GM12878 (cell line): ENCODE measurements at regions not wholly inside any gene's neighbourhood (a gene's known extent, or its start where the extent isn't known, plus 50 kb on each side); places are given as distances from the start of the nearest gene placed in this dataset.

ENCODE experiments used
- ATAC-seq: fragments of 200-7000 bp; cut with Tn5 transposase; 3 replicates; pipeline ENCODE4 v1.9.1; 2020; ENCODE audit warnings: mild to moderate bottlenecking, moderate library complexity
- BruUV-seq: library from RNA; stranded (reverse); fragments of 400-500 nt; replicated peaks from 2 replicates; lab custom pipeline; 2021; lab: Mats Ljungman, UMichigan
- CTCF ChIA-PET: fragments of 300-600 bp; sonication (Branson Sonifier 250); formaldehyde crosslinking; extraction: SDS; loops from one replicate; lab custom pipeline; 2021; ENCODE audit warnings: inconsistent platforms; lab: Yijun Ruan, JAX
- POLR2A ChIA-PET: fragments of 350-600 bp; formaldehyde crosslinking; extraction: SDS; loops from one replicate; lab custom pipeline; 2021; ENCODE audit warnings: inconsistent platforms; lab: Charles Lee
- RAD21 ChIA-PET: fragments of 300-600 bp; sonication (Branson Sonifier 250); formaldehyde crosslinking; loops from one replicate; lab custom pipeline; 2023; ENCODE audit warnings: antibody characterized with exemption; ENCODE audit not compliant: unreplicated experiment; lab: Charles Lee
- SMC1A ChIA-PET: fragments of 300-600 bp; sonication (Branson Sonifier 250); formaldehyde crosslinking; loops from one replicate; lab custom pipeline; 2023; ENCODE audit not compliant: unreplicated experiment, uncharacterized antibody; lab: Charles Lee
- DNase-seq: peaks from one replicate; pipeline ENCODE4 v3.0.0-alpha.2; 2011; ENCODE audit warnings: low read depth, low spot score
- FAIRE-seq: peaks from 3 replicates; lab custom pipeline; 2011; peaks lifted over from hg19 to GRCh38; lab: Jason Lieb, UNC
- H2AFZ ChIP-seq: 2 replicates; pipeline ENCODE4 v1.6.0; 2011; ENCODE audit warnings: low read depth, low read length, control low read depth; ENCODE audit not compliant: control insufficient read depth
- H3K27ac ChIP-seq: 2 replicates; pipeline ENCODE4 v1.5.1; 2011; ENCODE audit warnings: control low read depth; ENCODE audit not compliant: control insufficient read depth, insufficient read depth
- H3K27me3 ChIP-seq, 2 experiments: replicated peaks in 1 of 2; 2 replicates each; pipeline versions ENCODE4 v1.6.0 to v1.6.1; 2011; ENCODE audit warnings: low read length in 1 of 2; ENCODE audit not compliant: control insufficient read depth in 2 of 2, insufficient read depth in 2 of 2
- H3K36me3 ChIP-seq, 2 experiments: 2 replicates each; pipeline ENCODE4 v1.5.1; 2011; ENCODE audit warnings: low read length in 1 of 2; ENCODE audit not compliant: control insufficient read depth in 2 of 2, insufficient read depth in 2 of 2
- H3K4me1 ChIP-seq: 2 replicates; pipeline ENCODE4 v1.6.1; 2011; ENCODE audit warnings: mild to moderate bottlenecking, low read length, moderate library complexity, mixed read lengths; ENCODE audit not compliant: control insufficient read depth, insufficient read depth
- H3K4me2 ChIP-seq: 2 replicates; pipeline ENCODE4 v1.6.0; 2011; ENCODE audit warnings: control low read depth; ENCODE audit not compliant: control insufficient read depth, insufficient read depth
- H3K4me3 ChIP-seq: fragments of 200-600 bp; sonication (generic); 2 replicates; pipeline ENCODE4 v1.5.1; 2016
- H3K79me2 ChIP-seq: 2 replicates; pipeline ENCODE4 v1.6.0; 2011; ENCODE audit warnings: low read length; ENCODE audit not compliant: control insufficient read depth, insufficient read depth
- H3K9ac ChIP-seq: 2 replicates; pipeline ENCODE4 v1.8.0; 2011; ENCODE audit warnings: low read length, control low read depth, mixed read lengths; ENCODE audit not compliant: control insufficient read depth, insufficient read depth
- H3K9me3 ChIP-seq: replicated peaks from 3 replicates; pipeline ENCODE4 v1.5.1; 2011; ENCODE audit warnings: mild to moderate bottlenecking, low read length; ENCODE audit not compliant: control insufficient read depth, insufficient read depth
- H4K20me1 ChIP-seq: 2 replicates; pipeline ENCODE4 v1.6.0; 2011; ENCODE audit not compliant: control insufficient read depth, insufficient read depth
- ASH2L ChIP-seq: fragments of 300-600, 200-600 bp; sonication (generic); IDR thresholded peaks from 2 replicates; pipeline ENCODE4 v1.6.1; 2017; ENCODE audit warnings: low read depth, mild to moderate bottlenecking, borderline replicate concordance
- EED ChIP-seq: sonication (generic); IDR thresholded peaks from 2 replicates; pipeline ENCODE4 v1.6.1; 2016; ENCODE audit warnings: antibody characterized with exemption, low read depth
- NR2C2 ChIP-seq: IDR thresholded peaks from 2 replicates; pipeline ENCODE4 v1.6.1; 2011; ENCODE audit warnings: borderline replicate concordance, low read depth; ENCODE audit not compliant: control insufficient read depth, insufficient read length
- POLR2AphosphoS5 ChIP-seq: IDR thresholded peaks from 2 replicates; pipeline ENCODE4 v1.6.1; 2011; ENCODE audit warnings: mild to moderate bottlenecking, low read length, inconsistent platforms
- SKIL ChIP-seq: fragments of 450-650 bp; IDR thresholded peaks from 2 replicates; pipeline ENCODE4 v1.6.1; 2017; ENCODE audit warnings: mild to moderate bottlenecking, low read depth, inconsistent platforms; ENCODE audit not compliant: poor library complexity, severe bottlenecking
- SMC3 ChIP-seq: IDR thresholded peaks from 2 replicates; pipeline ENCODE4 v1.6.1; 2011; ENCODE audit warnings: low read length, improper control_type of control experiment, borderline replicate concordance
- SUZ12 ChIP-seq: fragments of 200-600 bp; sonication (generic); IDR thresholded peaks from one replicate; pipeline ENCODE4 v1.6.1; 2018; ENCODE audit warnings: antibody characterized with exemption, mild to moderate bottlenecking; ENCODE audit not compliant: unreplicated experiment
- TCF12 ChIP-seq: IDR thresholded peaks from 2 replicates; pipeline ENCODE4 v1.6.1; 2011; ENCODE audit warnings: low read depth, mild to moderate bottlenecking, low read length
- WGBS: methylation state at CpG from one replicate; pipeline ENCODE4 v1.1.6; 2016; ENCODE audit warnings: low lambda C conversion rate; ENCODE audit not compliant: insufficient replicate concordance, insufficient coverage; ENCODE audit errors: missing lambda C conversion rate; 5-methylcytosine and 5-hydroxymethylcytosine counted together
- in situ Hi-C: fragments of 300-500 bp; cut with MboI; formaldehyde crosslinking; loops from 9 replicates; pipeline ENCODE4 v1.14.3; 2018; ENCODE audit warnings: mixed read lengths
- intact Hi-C: fragments of 100-400 bp; cut with micrococcal nuclease; formaldehyde crosslinking; loops from one replicate; pipeline ENCODE4 v1.14.2; 2022; ENCODE audit not compliant: unreplicated experiment
- TF ChIP-seq, protein P1 (sequence below): fragments of 450-650 bp; formaldehyde crosslinking; IDR thresholded peaks from 2 replicates; pipeline ENCODE4 v1.4.0; 2022; ENCODE audit warnings: mild to moderate bottlenecking, moderate library complexity
- TF ChIP-seq, protein P2 (sequence below): fragments of 150-350 bp; IDR thresholded peaks from 2 replicates; pipeline ENCODE4 v1.6.1; 2014; ENCODE audit warnings: mild to moderate bottlenecking, low read depth, low read length

- ChIA-PET RAD21 (no interaction called here), POLR2A (no interaction called here), SMC1A (interaction anchor here (0.9 kb wide), 1 partner anchor 21 kb away, joined by 3 read pairs; no protein-coding TSS in a partner anchor), CTCF (no interaction called here)
- Histone ChIP-seq H3K4me2 (no peak overlapping the region), H3K9me3 (no peaks in the 10 kb centered on the region), H3K27ac (no peak overlapping the region), H3K4me1 (no peaks in the 10 kb centered on the region), H3K36me3 (no peaks in the 10 kb centered on the region), H3K27me3 (no peaks in the 10 kb centered on the region), H4K20me1 (no peaks in the 10 kb centered on the region), H2AFZ (no peak overlapping the region), H3K9ac (no peak overlapping the region), H3K79me2 (no peaks in the 10 kb centered on the region), H3K4me3 (no peak overlapping the region)
- no peak for DNase-seq
- 0% methylated on average over 2 of the region's 2 CpGs for WGBS
- FAIRE-seq, result no peak
- ATAC-seq, result no peak
- TF ChIP-seq NR2C2 (no peak), SMC3 (no peak)
- in situ Hi-C loops (no loop called here), intact Hi-C loops (no loop called here)
- no TSS peak for BruUV-seq
Measured at GRCh38 chr6:94177429-94177828, 758.1 kb upstream of the EPHA7 start.

- H3K4me3 ChIP-seq, result no peak overlapping the region
- H3K9me3 ChIP-seq, result no peaks in the 10 kb centered on the region
- H3K4me1 ChIP-seq, result no peaks in the 10 kb centered on the region
- no peaks in the 10 kb centered on the region for H4K20me1 ChIP-seq
- in situ Hi-C loops, result no loop called here
- ChIA-PET RAD21 (no interaction called here), POLR2A (no interaction called here), CTCF (no interaction called here), SMC1A (no interaction called here)
- no peaks in the 10 kb centered on the region for H3K79me2 ChIP-seq
- 0% methylated on average over 2 of the region's 2 CpGs for WGBS
- DNase-seq (no peak), FAIRE-seq (no peak), ATAC-seq (no peak)
- no peak overlapping the region for H3K9ac ChIP-seq
- no peak overlapping the region for H3K4me2 ChIP-seq
- BruUV-seq, result no TSS peak
- H3K36me3 ChIP-seq, result no peaks in the 10 kb centered on the region
- H3K27ac ChIP-seq, result no peak overlapping the region
- intact Hi-C loops, result no loop called here
- H3K27me3 ChIP-seq, result no peaks in the 10 kb centered on the region
- H2AFZ ChIP-seq, result no peak overlapping the region
- TF ChIP-seq ASH2L (no peak), EED (no peak), POLR2AphosphoS5 (no peak), TCF12 (no peak), SUZ12 (no peak), SKIL (no peak)
- TF ChIP-seq, protein P1, sequence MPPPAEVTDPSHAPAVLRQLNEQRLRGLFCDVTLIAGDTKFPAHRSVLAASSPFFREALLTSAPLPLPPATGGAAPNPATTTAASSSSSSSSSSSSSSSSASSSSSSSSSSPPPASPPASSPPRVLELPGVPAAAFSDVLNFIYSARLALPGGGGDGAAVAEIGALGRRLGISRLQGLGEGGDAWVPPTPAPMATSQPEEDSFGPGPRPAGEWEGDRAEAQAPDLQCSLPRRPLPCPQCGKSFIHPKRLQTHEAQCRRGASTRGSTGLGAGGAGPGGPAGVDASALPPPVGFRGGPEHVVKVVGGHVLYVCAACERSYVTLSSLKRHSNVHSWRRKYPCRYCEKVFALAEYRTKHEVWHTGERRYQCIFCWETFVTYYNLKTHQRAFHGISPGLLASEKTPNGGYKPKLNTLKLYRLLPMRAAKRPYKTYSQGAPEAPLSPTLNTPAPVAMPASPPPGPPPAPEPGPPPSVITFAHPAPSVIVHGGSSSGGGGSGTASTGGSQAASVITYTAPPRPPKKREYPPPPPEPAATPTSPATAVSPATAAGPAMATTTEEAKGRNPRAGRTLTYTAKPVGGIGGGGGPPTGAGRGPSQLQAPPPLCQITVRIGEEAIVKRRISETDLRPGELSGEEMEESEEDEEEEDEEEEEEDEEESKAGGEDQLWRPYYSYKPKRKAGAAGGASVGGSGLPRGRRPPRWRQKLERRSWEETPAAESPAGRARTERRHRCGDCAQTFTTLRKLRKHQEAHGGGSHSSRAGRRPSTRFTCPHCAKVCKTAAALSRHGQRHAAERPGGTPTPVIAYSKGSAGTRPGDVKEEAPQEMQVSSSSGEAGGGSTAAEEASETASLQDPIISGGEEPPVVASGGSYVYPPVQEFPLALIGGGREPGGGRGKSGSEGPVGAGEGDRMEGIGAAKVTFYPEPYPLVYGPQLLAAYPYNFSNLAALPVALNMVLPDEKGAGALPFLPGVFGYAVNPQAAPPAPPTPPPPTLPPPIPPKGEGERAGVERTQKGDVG, result no peak
- TF ChIP-seq, protein P2, sequence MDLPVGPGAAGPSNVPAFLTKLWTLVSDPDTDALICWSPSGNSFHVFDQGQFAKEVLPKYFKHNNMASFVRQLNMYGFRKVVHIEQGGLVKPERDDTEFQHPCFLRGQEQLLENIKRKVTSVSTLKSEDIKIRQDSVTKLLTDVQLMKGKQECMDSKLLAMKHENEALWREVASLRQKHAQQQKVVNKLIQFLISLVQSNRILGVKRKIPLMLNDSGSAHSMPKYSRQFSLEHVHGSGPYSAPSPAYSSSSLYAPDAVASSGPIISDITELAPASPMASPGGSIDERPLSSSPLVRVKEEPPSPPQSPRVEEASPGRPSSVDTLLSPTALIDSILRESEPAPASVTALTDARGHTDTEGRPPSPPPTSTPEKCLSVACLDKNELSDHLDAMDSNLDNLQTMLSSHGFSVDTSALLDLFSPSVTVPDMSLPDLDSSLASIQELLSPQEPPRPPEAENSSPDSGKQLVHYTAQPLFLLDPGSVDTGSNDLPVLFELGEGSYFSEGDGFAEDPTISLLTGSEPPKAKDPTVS, result no peak
Measured at GRCh38 chr6:94175465-94175864, 756.1 kb upstream of the EPHA7 start.
